Stimulated activated CD8-positive, alpha-beta memory T cell treated with anti-CD3 and anti-CD28 coated beads, Interleukin-15, amount 100 ng/mL, for 1 hour (primary cell): ENCODE measurements at regions not wholly inside any gene's neighbourhood (a gene's known extent, or its start where the extent isn't known, plus 50 kb on each side); places are given as distances from the start of the nearest gene placed in this dataset.
"Not testable (repeated sequence)": the region's sequence is repeated elsewhere in the genome, so short reads cannot be mapped to it uniquely, and the experiment has no call there.

ENCODE experiments used
- DNase-seq: peaks from one replicate; pipeline ENCODE4 v3.0.0-alpha.2; 2020; ENCODE audit warnings: low read depth

- DNase-seq = no peak
Observed at GRCh38 chr2:194549387-194549786, 1107.6 kb upstream of the SLC39A10 start.

- DNase-seq = no peak
Observed at GRCh38 chr2:194545978-194546377, 1111.0 kb upstream of the SLC39A10 start.

GRCh38 chr2:194539425-194539824 is 1117.6 kb upstream of the SLC39A10 start:
- DNase-seq = no peak

- no peak for DNase-seq
Observed at GRCh38 chr2:194526121-194526520, 1130.9 kb upstream of the SLC39A10 start.

- DNase-seq = no peak
Observed at GRCh38 chr2:194514281-194514680, 1142.7 kb upstream of the SLC39A10 start.

- not testable (repeated sequence) for DNase-seq
Observed at GRCh38 chr2:194511070-194511469, 1146.0 kb upstream of the SLC39A10 start.

GRCh38 chr2:194504876-194505275 is 1152.2 kb upstream of the SLC39A10 start:
- not testable (repeated sequence) for DNase-seq

- DNase-seq = no peak
Observed at GRCh38 chr2:194495046-194495445, 1162.0 kb upstream of the SLC39A10 start.

GRCh38 chr2:194494401-194494800 is 1162.6 kb upstream of the SLC39A10 start:
- no peak for DNase-seq

GRCh38 chr2:194491409-194492115 is 1165.5 kb upstream of the SLC39A10 start:
- DNase-seq = no peak

GRCh38 chr2:194486326-194486725 is 1170.7 kb upstream of the SLC39A10 start:
- DNase-seq = no peak

GRCh38 chr2:194483041-194483440 is 1174.0 kb upstream of the SLC39A10 start:
- DNase-seq = no peak

- DNase-seq = no peak
Observed at GRCh38 chr2:194465641-194466040, 1191.4 kb upstream of the SLC39A10 start.

GRCh38 chr2:194464964-194465638 is 1191.9 kb upstream of the SLC39A10 start:
- DNase-seq = no peak

- DNase-seq = not testable (repeated sequence)
Observed at GRCh38 chr2:194462883-194463282, 1194.1 kb upstream of the SLC39A10 start.

GRCh38 chr2:194455358-194455757 is 1201.7 kb upstream of the SLC39A10 start:
- DNase-seq = no peak

- DNase-seq = no peak
Observed at GRCh38 chr2:194452504-194452903, 1204.5 kb upstream of the SLC39A10 start.

GRCh38 chr2:194445226-194445625 is 1211.8 kb upstream of the SLC39A10 start:
- DNase-seq = no peak

- DNase-seq = no peak
Observed at GRCh38 chr2:194443926-194444325, 1213.1 kb upstream of the SLC39A10 start.

- DNase-seq = no peak
Observed at GRCh38 chr2:194424683-194425209, 1232.3 kb upstream of the SLC39A10 start.

- DNase-seq = no peak
Observed at GRCh38 chr2:194411221-194411620, 1245.8 kb upstream of the SLC39A10 start.

- no peak for DNase-seq
Observed at GRCh38 chr2:194395818-194396217, 1261.2 kb upstream of the SLC39A10 start.

- DNase-seq = no peak
Observed at GRCh38 chr2:194385376-194385775, 1271.7 kb upstream of the SLC39A10 start.
